ENCODE measurements at regions not wholly inside any gene's neighbourhood (a gene's known extent, or its start where the extent isn't known, plus 50 kb on each side); places are given as distances from the start of the nearest gene placed in this dataset.
A peak's percentile ranks its signal among the peaks of the same experiment; 100 is the strongest.

DNA sequence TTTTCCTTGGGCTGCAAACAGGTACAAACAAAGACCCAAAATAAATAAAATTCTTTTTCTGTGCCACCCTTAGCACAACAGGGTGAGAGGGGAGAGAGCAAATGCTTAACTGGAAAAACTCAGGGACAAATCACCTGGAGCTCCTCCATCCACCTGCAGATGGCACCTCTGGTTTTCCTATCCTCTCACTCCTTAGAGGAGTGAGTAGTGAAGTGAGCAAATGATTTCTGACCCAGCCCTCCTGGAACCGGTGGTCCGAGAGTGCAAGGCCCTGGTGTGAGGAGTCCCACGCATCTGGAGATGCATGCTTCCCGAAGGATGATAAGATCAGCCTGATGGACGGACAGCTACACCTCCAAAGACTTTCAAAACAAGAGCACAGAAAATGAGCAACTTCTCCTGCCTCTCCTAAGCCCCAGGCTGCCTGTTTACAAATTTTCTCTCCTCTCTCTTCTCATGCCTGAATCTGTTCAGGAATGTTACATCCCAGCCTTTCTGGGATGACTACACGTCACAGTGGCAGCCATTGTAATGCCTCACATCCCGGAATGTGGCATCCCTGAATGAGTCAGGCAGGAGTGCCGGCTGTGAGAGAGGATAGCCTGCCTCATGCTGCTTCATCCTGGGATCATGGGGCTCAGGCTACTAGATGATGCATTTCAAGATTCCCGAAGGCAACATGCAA, 86.4 kb downstream of the ADRB2 start:
- no peak for DNase-seq (ENCODE audit: low read depth in 2 of 3, low spot score in 2 of 3)

DNA sequence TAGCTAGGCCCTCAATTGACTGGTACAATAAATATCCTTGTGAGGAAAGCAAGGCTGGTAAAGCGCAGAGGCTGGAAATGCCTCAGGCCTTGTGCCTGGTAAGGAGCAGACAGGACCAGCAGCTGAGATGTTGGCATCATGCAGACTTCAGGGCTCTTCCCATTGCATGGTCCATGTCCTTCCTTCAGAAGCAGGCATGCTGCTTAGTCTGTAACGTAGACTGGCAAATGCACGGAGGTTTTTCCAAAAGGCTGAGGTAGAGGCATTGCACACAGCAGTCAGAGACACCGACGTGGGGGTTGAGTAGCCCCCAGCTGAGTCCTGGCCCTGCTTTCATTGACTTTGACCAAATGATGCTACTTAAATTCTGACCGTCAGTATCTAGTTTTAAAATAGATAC, 87.1 kb downstream of the ADRB2 start:
- no peak for DNase-seq (ENCODE audit: low read depth in 2 of 3, low spot score in 2 of 3)

GRCh38 chr5:148913985-148914431, 87.6 kb downstream of the ADRB2 start:
- DNase-seq (ENCODE audit: low read depth in 2 of 3, low spot score in 2 of 3) = peak in 1 of 3 donors; percentile 2

DNA sequence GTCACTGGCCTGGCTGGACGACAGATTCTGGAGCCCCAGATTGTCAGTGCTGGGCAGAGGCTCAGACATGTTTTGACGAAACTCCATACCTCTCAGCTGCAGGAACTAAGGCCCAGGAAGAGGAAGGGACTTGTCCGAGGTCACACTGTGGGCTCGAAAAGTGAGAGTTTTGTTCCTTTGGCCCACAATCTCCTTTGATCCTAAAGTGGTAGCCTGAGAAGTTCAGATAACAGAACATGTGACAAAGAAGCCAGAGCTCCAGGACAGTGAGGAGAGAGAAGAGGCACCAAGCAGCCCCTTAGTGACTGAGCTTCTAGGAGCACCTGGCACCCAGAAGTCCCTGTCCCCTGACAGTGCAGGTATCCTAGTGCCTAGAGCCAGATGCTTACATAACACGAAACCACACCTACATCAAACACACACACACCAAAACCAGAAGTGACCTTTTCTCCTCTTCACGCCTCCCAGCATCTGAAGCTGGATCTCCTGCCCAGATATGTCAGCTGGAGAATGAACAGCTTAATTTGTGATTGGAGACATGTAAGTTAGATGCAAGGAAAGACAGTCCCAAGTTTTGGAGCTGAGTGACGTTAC, 88.9 kb downstream of the ADRB2 start:
- DNase-seq (ENCODE audit: low read depth in 2 of 3, low spot score in 2 of 3) = no peak

GRCh38 chr5:148920646-148921288, 94.4 kb downstream of the ADRB2 start:
- DNase-seq (ENCODE audit: low read depth in 2 of 3, low spot score in 2 of 3) = no peak

- DNase-seq (ENCODE audit: low read depth in 2 of 3, low spot score in 2 of 3) = no peak
Measured at GRCh38 chr5:148921350-148921749, 94.9 kb downstream of the ADRB2 start.

- DNase-seq (ENCODE audit: low read depth in 2 of 3, low spot score in 2 of 3) = no peak
Measured at GRCh38 chr5:148922606-148923005, 96.2 kb downstream of the ADRB2 start.

DNA sequence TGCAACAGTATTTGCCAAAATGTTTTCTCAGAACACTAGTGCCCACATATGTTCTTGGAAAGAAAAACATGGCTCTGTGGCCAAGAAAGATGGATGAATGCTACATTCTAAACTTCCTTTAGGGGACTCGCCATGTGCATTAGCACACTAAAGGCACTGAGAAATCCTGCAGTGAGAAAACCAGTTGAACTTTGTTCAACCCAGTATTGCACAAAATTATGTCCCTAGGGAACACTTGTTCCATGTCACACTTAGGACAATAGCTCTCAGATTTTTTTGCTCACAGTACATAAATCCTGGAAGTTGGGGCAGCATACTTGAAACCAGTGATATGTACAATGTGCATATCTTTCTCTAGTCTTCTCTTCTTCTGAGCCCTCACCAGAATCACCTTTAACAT, 96.6 kb downstream of the ADRB2 start:
- DNase-seq (ENCODE audit: low read depth in 2 of 3, low spot score in 2 of 3) = no peak

DNA sequence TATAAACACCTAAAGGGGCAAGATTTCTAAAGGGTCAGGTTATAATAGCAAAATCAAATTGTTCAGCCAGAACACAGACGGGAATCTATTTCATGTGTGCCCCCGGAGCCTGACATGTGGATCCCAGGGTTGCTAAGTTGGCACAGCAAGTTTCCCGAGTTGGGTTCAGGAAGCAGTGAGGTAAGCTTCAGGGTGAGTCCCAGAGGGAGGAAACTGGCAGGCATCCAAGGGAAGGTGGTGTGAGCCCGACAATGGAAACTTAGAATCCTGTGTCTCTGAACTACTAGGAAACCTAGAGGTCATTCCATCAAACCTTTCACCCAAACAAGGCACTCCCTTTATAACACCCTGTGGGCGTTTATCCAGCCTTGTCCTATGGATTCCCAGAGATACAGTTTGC, 98.4 kb downstream of the ADRB2 start:
- DNase-seq (ENCODE audit: low read depth in 2 of 3, low spot score in 2 of 3) = no peak

- no peak for DNase-seq (ENCODE audit: low read depth in 2 of 3, low spot score in 2 of 3)
Measured at GRCh38 chr5:148926207-148926606, 99.8 kb downstream of the ADRB2 start.

DNA sequence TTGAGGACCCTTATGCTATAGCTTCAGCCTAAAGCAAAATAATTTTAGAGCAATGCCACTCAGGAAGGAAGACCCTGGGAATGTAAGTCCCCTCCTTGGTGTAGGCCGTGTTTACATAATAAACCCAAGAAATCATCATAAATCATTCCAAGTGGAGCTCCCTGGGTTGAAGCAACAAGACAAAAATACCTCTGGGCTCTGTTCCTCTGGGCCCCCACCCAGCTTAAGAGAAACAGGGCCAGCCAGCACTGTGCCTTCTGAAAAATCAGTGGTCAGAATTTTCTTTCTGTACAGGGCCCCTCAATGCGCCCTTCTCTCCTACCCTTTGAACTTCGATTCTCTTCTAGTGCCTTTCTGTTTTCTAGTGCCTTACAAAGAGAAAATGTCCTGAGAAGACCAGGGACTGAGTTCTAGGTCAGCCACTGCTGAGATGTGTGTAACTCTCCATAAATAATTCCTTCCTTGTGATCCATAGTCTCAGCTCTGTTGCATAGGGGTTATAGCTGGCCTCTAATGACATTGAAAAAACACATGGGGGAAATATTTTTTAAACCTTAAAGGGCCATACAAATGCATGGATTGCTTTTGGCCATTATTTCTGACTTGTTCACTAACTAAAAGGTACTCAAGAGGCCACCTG, 101.0 kb downstream of the ADRB2 start:
- DNase-seq (ENCODE audit: low read depth in 2 of 3, low spot score in 2 of 3) = no peak

DNA sequence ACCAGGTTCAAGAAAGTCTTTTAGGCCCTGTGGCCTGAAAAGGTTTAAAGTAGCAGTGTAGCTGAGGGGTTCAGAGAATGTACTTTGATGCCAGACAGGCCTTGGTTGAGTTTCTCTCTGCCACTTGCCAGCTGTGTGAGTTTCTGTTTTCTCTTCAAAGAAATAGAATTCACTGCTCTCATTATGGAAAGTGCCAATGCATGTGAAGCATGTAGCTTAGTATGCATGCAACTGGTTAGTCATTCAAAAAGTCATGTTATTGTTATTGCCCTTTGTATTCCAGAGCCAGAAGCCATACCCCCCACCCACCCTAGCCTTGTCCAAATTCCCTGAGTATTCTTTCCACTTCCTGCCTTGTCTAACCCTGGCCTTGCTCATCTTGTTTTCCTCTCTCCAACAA, 101.7 kb downstream of the ADRB2 start:
- DNase-seq (ENCODE audit: low read depth in 2 of 3, low spot score in 2 of 3) = no peak

GRCh38 chr5:148931453-148932057, 105.1 kb downstream of the ADRB2 start:
- no peak for DNase-seq (ENCODE audit: low read depth in 2 of 3, low spot score in 2 of 3)

DNA sequence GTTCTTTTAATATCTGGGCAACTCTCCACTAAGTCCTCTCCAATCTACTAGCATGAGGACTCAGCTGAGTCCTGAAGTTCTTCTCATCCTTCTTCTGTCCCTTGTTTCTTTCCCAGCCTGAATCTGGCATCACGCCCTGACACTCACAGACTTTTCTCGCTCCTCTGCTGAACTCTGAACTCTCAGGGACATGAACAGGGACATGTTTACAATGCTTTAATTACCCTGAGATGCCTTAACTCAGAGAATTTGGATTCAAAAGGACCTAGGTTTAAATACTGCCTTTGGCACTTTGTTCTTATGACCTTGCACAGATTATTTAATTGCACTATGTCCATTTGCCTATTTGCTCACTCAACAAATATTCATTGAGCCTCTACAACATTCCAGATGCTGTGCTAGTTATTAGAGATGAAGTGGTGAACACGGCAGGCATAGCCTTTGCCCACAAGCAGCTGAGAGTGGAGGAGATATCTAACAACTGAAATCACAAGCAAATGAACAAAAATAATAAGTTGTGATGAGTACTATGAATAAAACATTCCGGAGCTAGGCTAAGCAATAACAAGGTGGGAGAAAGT, 106.0 kb downstream of the ADRB2 start:
- no peak for DNase-seq (ENCODE audit: low read depth in 2 of 3, low spot score in 2 of 3)

DNA sequence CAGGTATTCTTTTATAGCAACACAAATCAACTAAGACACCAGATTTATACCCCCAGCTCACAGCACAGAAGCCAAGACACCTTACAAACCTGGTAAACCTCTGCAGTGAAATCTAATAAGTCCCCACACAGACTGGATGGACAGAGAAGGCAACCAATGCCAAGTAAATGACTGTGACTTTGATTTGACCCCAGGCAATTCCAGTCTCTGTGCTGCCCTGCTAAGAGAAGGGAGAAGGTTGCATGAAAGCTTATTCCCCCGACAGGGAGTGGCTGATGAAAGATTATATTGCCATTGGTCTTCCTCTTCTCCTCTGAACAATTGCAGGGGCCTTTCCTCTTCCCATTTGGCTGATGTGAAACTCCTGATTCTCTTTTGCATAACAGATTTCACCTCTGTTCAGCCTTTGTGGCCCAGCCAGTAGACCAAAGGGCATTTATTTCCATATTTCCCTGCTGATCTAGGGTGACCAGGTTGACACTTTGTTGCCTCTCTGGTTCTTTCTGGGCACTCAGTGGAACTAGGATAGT, 107.6 kb downstream of the ADRB2 start:
- DNase-seq (ENCODE audit: low read depth in 2 of 3, low spot score in 2 of 3) = no peak

GRCh38 chr5:148934895-148935400, 108.5 kb downstream of the ADRB2 start:
- DNase-seq (ENCODE audit: low read depth in 2 of 3, low spot score in 2 of 3) = no peak

DNA sequence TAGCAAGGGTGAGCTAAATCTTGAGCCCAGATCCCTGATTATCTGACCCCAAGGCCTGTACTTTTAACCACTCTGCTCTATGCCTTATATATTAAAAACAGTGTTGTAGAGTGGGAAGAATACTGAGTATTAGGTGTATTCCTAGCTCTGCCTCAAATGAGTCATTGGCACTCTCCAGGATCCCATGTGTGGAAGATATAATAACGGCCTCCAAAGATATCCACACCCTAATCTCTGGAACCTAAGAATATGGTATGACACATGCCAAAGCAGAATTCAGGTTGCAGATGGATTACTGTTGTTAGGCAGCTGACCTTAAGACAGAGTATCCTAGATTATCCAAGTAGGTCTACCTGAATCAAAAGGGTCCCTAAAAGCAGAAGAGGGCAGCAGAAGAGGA, 110.8 kb downstream of the ADRB2 start:
- no peak for DNase-seq (ENCODE audit: low read depth in 2 of 3, low spot score in 2 of 3)

DNA sequence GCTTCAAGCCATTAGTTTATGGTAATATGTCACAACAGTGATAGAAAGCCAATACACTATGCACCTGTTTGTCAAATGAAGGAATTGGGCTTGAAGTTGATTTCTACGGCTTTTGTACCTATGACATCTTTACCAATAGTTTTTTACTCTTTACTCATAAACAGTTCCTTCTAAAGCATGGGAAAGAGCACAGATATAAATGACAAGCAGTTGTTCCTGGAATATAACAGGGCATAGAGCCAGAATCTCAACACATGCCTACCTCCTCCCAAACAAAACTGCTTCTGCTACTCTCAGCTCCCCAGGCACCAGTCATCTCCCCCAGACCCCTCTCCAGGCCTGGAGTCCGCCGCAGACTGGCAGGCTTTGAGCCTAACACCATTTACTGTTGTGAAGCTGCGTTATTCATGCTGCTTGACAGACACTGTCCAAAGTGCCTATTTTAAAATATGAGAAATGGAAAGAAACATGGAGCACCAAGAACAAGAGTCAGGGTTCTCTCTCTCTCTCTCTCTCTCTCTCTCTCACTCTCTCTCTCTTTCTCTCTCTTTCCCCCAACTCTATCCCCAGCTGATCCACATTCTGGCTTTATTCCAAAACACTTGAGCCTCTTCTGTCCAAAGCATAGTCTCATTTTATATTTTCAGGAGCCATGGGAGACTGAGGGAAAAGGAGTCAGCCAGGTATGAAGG, 111.6 kb downstream of the ADRB2 start:
- no peak for DNase-seq (ENCODE audit: low read depth in 2 of 3, low spot score in 2 of 3)

DNA sequence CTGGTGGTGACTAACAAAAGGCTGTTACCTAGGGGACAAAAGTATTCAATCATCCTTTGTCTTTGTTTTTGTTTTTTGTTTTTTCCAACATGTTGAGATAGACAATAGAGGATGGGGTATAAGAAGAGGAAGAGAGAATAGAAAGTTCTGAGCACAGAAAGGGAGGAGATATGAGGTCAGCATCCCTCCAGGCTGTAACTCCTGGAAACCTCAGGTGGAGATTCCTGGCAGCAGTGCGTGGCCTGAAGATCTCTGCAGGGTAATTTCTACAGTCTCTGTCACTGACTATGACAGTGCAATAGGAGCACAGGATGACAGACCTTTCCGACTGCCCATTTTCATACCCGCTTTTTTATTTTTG, 112.1 kb downstream of the ADRB2 start:
- DNase-seq (ENCODE audit: low read depth in 2 of 3, low spot score in 2 of 3) = no peak

DNA sequence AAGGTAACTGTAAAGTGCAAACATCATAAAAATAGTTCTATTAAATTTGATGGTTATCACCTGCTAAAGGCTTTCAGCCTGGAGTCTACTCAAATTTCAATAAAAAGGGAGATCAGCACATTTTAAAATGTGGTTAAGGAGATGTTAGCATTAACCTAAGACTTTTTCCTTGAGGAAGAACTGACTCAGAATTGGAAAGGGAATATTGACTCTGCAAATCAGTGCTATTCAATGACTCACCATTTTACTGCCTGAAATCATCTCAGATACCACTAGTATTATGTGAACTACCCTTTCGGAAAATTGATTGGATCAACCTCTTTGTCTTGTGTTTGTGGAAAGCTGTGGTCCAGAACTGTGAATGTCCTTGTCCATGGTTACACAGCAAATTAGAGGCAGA, 113.3 kb downstream of the ADRB2 start:
- no peak for DNase-seq (ENCODE audit: low read depth in 2 of 3, low spot score in 2 of 3)

Measured in hematopoietic multipotent progenitor cell (in vitro differentiated cells).